ENCODE measurements at regions not wholly inside any gene's neighbourhood (a gene's known extent, or its start where the extent isn't known, plus 50 kb on each side); places are given as distances from the start of the nearest gene placed in this dataset.

DNA sequence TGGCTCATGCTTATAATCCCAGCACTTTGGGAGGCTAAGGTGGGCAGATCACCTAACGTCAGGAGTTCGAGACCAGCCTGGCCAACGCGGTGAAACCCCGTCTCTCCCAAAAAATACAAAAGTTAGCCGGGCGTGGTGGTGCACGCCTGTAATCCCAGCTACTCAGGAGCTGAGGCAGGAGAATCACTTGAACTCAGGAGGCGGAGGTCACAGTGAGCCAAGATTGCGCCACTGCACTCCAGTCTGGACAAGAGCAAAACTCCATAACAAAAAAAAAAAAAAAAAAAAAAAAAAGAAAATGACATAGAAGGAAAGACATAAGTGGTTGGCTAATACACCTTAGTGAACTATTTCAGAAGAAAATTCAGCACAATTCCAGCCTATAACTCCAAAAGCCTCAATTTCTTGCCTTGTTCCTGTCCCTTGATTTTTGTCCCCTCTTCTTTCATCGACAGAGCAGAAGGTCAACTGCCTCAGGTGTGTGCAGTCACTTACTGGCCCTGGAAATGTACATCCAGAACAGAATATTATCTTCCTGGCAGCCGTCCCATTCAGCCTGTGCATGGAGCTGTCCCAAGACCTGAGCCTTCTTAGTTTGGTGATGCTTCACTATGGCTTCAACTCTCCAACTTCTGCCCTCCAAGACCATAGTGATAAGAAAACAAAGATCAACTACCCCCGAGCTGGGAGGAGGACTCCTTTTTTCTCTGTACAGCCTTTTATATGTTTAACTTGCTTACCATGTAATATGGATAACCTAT, 117.6 kb downstream of the LY86 start:
- TF ChIP-seq TEAD4 (IDR thresholded peaks at IDR 0.05): no peak
- TF ChIP-seq YY1 (IDR thresholded peaks at IDR 0.05; ENCODE audit: low read depth): no peak
- TF ChIP-seq, protein P1, sequence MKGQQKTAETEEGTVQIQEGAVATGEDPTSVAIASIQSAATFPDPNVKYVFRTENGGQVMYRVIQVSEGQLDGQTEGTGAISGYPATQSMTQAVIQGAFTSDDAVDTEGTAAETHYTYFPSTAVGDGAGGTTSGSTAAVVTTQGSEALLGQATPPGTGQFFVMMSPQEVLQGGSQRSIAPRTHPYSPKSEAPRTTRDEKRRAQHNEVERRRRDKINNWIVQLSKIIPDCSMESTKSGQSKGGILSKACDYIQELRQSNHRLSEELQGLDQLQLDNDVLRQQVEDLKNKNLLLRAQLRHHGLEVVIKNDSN (IDR thresholded peaks at IDR 0.05): no peak
- TF ChIP-seq REST (IDR thresholded peaks at IDR 0.05; ENCODE audit: low read depth): no peak
- TF ChIP-seq MAX (IDR thresholded peaks at IDR 0.05): no peak
- TF ChIP-seq EP300 (IDR thresholded peaks at IDR 0.05; ENCODE audit: borderline replicate concordance): no peak
- no peak for TF ChIP-seq CREB1 (IDR thresholded peaks at IDR 0.05; ENCODE audit: low read depth)
- TF ChIP-seq ZBTB7A (IDR thresholded peaks at IDR 0.05; ENCODE audit: low read depth): no peak
- no peak for TF ChIP-seq EGR1 (IDR thresholded peaks at IDR 0.05)

Measured in Ishikawa (cell line).